ENCODE measurements at regions not wholly inside any gene's neighbourhood (a gene's known extent, or its start where the extent isn't known, plus 50 kb on each side); places are given as distances from the start of the nearest gene placed in this dataset.
"Not testable (repeated sequence)": the region's sequence is repeated elsewhere in the genome, so short reads cannot be mapped to it uniquely, and the experiment has no call there.

- TF ChIP-seq SMAD1 (CRISPR knock-in tag; IDR thresholded peaks at IDR 0.05; ENCODE audit: borderline replicate concordance, low read depth) = no peak
- TF ChIP-seq, protein P1, sequence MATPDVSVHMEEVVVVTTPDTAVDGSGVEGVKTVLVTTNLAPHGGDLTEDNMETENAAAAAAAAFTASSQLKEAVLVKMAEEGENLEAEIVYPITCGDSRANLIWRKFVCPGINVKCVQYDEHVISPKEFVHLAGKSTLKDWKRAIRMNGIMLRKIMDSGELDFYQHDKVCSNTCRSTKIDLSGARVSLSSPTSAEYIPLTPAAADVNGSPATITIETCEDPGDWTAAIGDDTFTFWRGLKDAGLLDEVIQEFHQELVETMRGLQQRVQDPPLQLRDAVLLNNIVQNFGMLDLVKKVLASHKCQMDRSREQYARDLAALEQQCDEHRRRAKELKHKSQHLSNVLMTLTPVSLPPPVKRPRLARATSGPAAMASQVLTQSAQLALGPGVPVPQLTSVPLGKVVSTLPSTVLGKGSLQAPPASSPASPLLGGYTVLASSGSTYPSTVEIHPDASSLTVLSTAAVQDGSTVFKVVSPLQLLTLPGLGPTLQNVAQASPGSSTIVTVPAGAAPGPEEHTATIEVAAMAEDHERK (CRISPR knock-in tag; IDR thresholded peaks at IDR 0.05; ENCODE audit: low read depth) = no peak
- no peak for TF ChIP-seq ZNF766 (CRISPR knock-in tag; IDR thresholded peaks at IDR 0.05; ENCODE audit: borderline replicate concordance)
These were observed 170.3 kb upstream of the SPRED2 start (continued) for GRCh38 chr2:65602603-65603235.

DNA sequence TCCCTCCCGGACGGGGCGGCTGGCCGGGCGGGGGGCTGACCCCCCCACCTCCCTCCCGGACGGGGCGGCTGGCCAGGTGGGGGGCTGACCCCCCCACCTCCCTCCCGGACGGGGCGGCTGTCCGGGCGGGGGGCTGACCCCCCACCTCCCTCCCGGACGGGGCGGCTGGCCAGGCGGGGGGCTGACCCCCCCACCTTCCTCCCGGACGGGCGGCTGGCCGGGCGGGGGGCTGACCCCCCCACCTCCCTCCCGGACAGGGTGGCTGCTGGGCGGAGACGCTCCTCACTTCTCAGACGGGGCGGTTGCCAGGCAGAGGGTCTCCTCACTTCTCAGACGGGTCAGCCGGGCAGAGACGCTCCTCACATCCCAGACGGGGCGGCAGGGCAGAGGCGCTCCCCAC, 168.5 kb upstream of the SPRED2 start:
- CTCF ChIA-PET (ENCODE audit: low intra/inter-chr PET ratio, low total read pairs); ATAC-seq; in situ Hi-C loops (cut with HindIII; ENCODE audit: extremely low pct_ligation_motif_present, low pct_unique_long_range_greater_than_20kb); POLR2A ChIA-PET; H3K9ac ChIP-seq (ENCODE audit: insufficient read depth, low read depth, low read length); H3K27me3 ChIP-seq (ENCODE audit: control insufficient read depth in 1 of 2, insufficient read depth in 2 of 2, low read length in 2 of 2); DNase-seq (ENCODE audit: low spot score); intact Hi-C loops (cut with micrococcal nuclease; ENCODE audit: unreplicated experiment); FAIRE-seq; H3K4me2 ChIP-seq (ENCODE audit: low read depth, low read length); H2AFZ ChIP-seq (ENCODE audit: low read length); H4K20me1 ChIP-seq (ENCODE audit: insufficient read depth, low read length); BruUV-seq (replicated peaks); H3K4me3 ChIP-seq (replicated peaks in 1 of 3; ENCODE audit: insufficient read depth in 1 of 3, low read depth in 2 of 3, low read length in 3 of 3); H3K9me3 ChIP-seq (ENCODE audit: low read length); H3K27ac ChIP-seq (ENCODE audit: extremely low read length, insufficient read depth, low read length); H3K36me3 ChIP-seq (replicated peaks in 1 of 2; ENCODE audit: control insufficient read depth in 1 of 2, insufficient read depth in 2 of 2, low read length in 2 of 2); H3K79me2 ChIP-seq (ENCODE audit: insufficient read depth, low read length): not testable (repeated sequence)
- H3K4me1 ChIP-seq (ENCODE audit: insufficient read depth, low read length) = 0 out of 2 replicates have a peak, but pooled peaks cover 14% of the 10 kb centered on the region
- no CpG with 5 or more reads among the region's 33 CpGs for WGBS (ENCODE audit: low lambda C conversion rate)

- H2AFZ ChIP-seq (ENCODE audit: low read length); POLR2A ChIA-PET; H3K79me2 ChIP-seq (ENCODE audit: insufficient read depth, low read length); FAIRE-seq; H3K4me3 ChIP-seq (replicated peaks in 1 of 3; ENCODE audit: insufficient read depth in 1 of 3, low read depth in 2 of 3, low read length in 3 of 3); BruUV-seq (replicated peaks); CTCF ChIA-PET (ENCODE audit: low intra/inter-chr PET ratio, low total read pairs); H3K4me2 ChIP-seq (ENCODE audit: low read depth, low read length); H4K20me1 ChIP-seq (ENCODE audit: insufficient read depth, low read length); H3K27ac ChIP-seq (ENCODE audit: extremely low read length, insufficient read depth, low read length); H3K9ac ChIP-seq (ENCODE audit: insufficient read depth, low read depth, low read length); ATAC-seq; intact Hi-C loops (cut with micrococcal nuclease; ENCODE audit: unreplicated experiment); in situ Hi-C loops (cut with HindIII; ENCODE audit: extremely low pct_ligation_motif_present, low pct_unique_long_range_greater_than_20kb); H3K27me3 ChIP-seq (ENCODE audit: control insufficient read depth in 1 of 2, insufficient read depth in 2 of 2, low read length in 2 of 2); DNase-seq (ENCODE audit: low spot score); H3K36me3 ChIP-seq (replicated peaks in 1 of 2; ENCODE audit: control insufficient read depth in 1 of 2, insufficient read depth in 2 of 2, low read length in 2 of 2); H3K9me3 ChIP-seq (ENCODE audit: low read length): not testable (repeated sequence)
- H3K4me1 ChIP-seq (ENCODE audit: insufficient read depth, low read length) = 0 out of 2 replicates have a peak, but pooled peaks cover 14% of the 10 kb centered on the region
- no CpG with 5 or more reads among the region's 26 CpGs for WGBS (ENCODE audit: low lambda C conversion rate)
These were observed 168.0 kb upstream of the SPRED2 start for GRCh38 chr2:65600351-65600750.
